ENCODE measurements at regions not wholly inside any gene's neighbourhood (a gene's known extent, or its start where the extent isn't known, plus 50 kb on each side); places are given as distances from the start of the nearest gene placed in this dataset.

GRCh38 chr2:155498106-155498505 lies 799.6 kb downstream of the KCNJ3 start:
- TF ChIP-seq CTCF (IDR thresholded peaks at IDR 0.05) (no peak), POLR2A (IDR thresholded peaks at IDR 0.05) (no peak)

All from right lobe of liver (tissue), 4 donors.